ENCODE measurements at regions not wholly inside any gene's neighbourhood (a gene's known extent, or its start where the extent isn't known, plus 50 kb on each side); places are given as distances from the start of the nearest gene placed in this dataset.

DNA sequence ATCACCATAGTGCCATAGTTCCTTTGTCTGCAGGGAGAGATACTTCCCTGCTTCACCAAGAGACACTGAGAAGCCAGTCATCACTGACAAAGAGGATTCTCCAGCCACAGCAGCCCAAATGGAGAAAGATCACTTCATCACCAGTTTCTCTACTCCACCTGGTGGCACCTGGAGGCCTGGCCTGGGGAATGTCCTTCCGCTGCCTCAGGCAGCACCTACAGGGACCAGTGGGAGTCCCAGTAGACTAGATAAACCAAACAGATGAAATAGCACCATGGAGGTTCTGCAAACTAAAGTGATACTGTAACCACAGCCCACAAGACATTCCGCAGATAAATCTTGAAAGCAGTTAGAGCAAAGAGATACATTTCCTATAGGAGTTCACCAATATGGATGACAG, 266.5 kb downstream of the C6orf118 start (continued):
- no peak for TF ChIP-seq FOXA1 (IDR thresholded peaks at IDR 0.05; ENCODE audit: borderline replicate concordance)
- no peak for TF ChIP-seq TSC22D4 (tag; IDR thresholded peaks at IDR 0.05)
- no peak for TF ChIP-seq CREBBP (IDR thresholded peaks at IDR 0.05; ENCODE audit: low read depth, low read length)
- TF ChIP-seq NCOA1 (IDR thresholded peaks at IDR 0.05; ENCODE audit: low read depth), result no peak

DNA sequence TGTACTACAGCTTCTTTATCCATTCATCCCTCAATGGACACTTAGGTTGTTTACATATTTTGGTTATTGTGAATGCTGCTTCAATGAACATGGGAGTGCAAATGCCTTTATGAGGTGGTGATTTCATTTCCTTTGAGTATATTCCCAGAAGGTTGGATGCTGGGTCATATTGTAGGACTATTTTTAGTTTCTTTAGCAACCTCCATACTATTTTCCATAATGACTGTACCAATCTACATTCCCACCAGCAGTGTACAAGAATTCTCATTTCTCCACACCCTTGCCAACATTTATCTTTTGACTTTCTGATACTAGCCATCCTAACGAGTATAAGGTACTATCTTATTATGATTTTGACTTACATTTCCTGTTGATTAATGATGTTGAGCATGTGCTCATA, 269.0 kb downstream of the C6orf118 start:
- WGBS (ENCODE audit: insufficient coverage, low coverage, missing lambda C conversion rate), result 0% methylated on average over 1 of the region's 1 CpG
- intact Hi-C loops (cut with micrococcal nuclease), result no loop called here

More for the DNA sequence above, 269.0 kb downstream of the C6orf118 start:
- H4K20me1 ChIP-seq (replicated peaks; ENCODE audit: control insufficient read depth, insufficient read depth, low read length), result no peaks in the 10 kb centered on the region
- H3K4me3 ChIP-seq, result no peak overlapping the region
- ATAC-seq, result no peak
- ChIA-PET CTCF (ENCODE audit: low intra/inter-chr PET ratio) (no interaction called here), POLR2A (no interaction called here)
- H3K79me2 ChIP-seq (ENCODE audit: control insufficient read depth, insufficient read depth, low read length), result no peaks in the 10 kb centered on the region
- H3K9ac ChIP-seq (ENCODE audit: insufficient read depth in 1 of 2, low read depth in 2 of 2, low read length in 2 of 2), result no peak overlapping the region
- in situ Hi-C loops (cut with MboI), result no loop called here
- no peaks in the 10 kb centered on the region for H3K4me1 ChIP-seq (replicated peaks in 1 of 2; ENCODE audit: control insufficient read depth in 2 of 2, insufficient read depth in 2 of 2, low read length in 2 of 2)
- peaks cover 1% of the 10 kb centered on the region; the same call in 1 of the 2 replicates for H3K9me3 ChIP-seq (replicated peaks; ENCODE audit: control insufficient read depth, insufficient read depth, low read depth, low read length)
- no peaks in the 10 kb centered on the region for H3K36me3 ChIP-seq (ENCODE audit: control insufficient read depth, insufficient read depth, low read length)
- no TSS peak for BruUV-seq (replicated peaks)
- DNase-seq (ENCODE audit: extremely low read depth in 1 of 4, low spot score in 3 of 4), result no peak
- H3K9me1 ChIP-seq (ENCODE audit: control insufficient read depth, insufficient read depth, low read length), result no peaks in the 10 kb centered on the region
- H3K4me2 ChIP-seq (ENCODE audit: insufficient read depth, low read length), result no peak overlapping the region
- no peaks in the 10 kb centered on the region for H3K27me3 ChIP-seq (ENCODE audit: control insufficient read depth in 2 of 2, insufficient read depth in 2 of 2, low read length in 2 of 2)
- no peak overlapping the region for H2AFZ ChIP-seq (ENCODE audit: low read depth, low read length)
- no peak for FAIRE-seq
- TF ChIP-seq MECOM (CRISPR knock-in tag; IDR thresholded peaks at IDR 0.05) (no peak), CREB3L1 (IDR thresholded peaks at IDR 0.05; ENCODE audit: borderline replicate concordance, low read depth) (no peak), HEY1 (CRISPR knock-in tag; IDR thresholded peaks at IDR 0.05; ENCODE audit: borderline replicate concordance) (no peak), MAFF (IDR thresholded peaks at IDR 0.05; ENCODE audit: low read length) (no peak), NCOA6 (IDR thresholded peaks at IDR 0.05) (no peak), ZBTB7A (IDR thresholded peaks at IDR 0.05; ENCODE audit: borderline replicate concordance, control insufficient read depth, low read depth, low read length) (no peak), GTF2F1 (IDR thresholded peaks at IDR 0.05; ENCODE audit: low read depth, low read length) (no peak), SLC30A9 (CRISPR knock-in tag; IDR thresholded peaks at IDR 0.05) (no peak), ZNF740 (CRISPR knock-in tag; IDR thresholded peaks at IDR 0.05) (no peak), ZNF740 (tag; IDR thresholded peaks at IDR 0.05) (no peak), CREBBP (IDR thresholded peaks at IDR 0.05; ENCODE audit: low read depth, low read length) (no peak), RFX1 (IDR thresholded peaks at IDR 0.05) (no peak), SIN3B (IDR thresholded peaks at IDR 0.05; ENCODE audit: low read depth) (no peak), ZNF212 (CRISPR knock-in tag; IDR thresholded peaks at IDR 0.05) (no peak), MCM3 (IDR thresholded peaks at IDR 0.05) (no peak), ZNF232 (CRISPR knock-in tag; IDR thresholded peaks at IDR 0.05) (no peak)
- H3K27ac ChIP-seq (ENCODE audit: extremely low read depth, low read depth, low read length), result no peak overlapping the region

Measured in K562 (cell line).